Endothelial cell of umbilical vein (primary cell): ENCODE measurements at regions not wholly inside any gene's neighbourhood (a gene's known extent, or its start where the extent isn't known, plus 50 kb on each side); places are given as distances from the start of the nearest gene placed in this dataset.

Source experiments
- BruUV-seq: library from RNA; stranded (reverse); fragments of 400-500 nt; replicated peaks from 2 replicates; lab custom pipeline; 2021; lab: Mats Ljungman, UMichigan
- CTCF ChIA-PET: fragments of 300-600, 350-600 bp; sonication (Branson Sonifier 250); formaldehyde crosslinking; loops from one replicate; lab custom pipeline; 2021; ENCODE audit warnings: antibody characterized with exemption, inconsistent platforms; lab: Charles Lee
- POLR2A ChIA-PET: fragments of 300-600, 350-600 bp; sonication (Branson Sonifier 250); formaldehyde crosslinking; loops from one replicate; lab custom pipeline; 2021; ENCODE audit warnings: antibody characterized with exemption, inconsistent platforms; lab: Charles Lee
- DNase-seq: peaks from one replicate; pipeline ENCODE4 v3.0.0-alpha.2; 2011; ENCODE audit warnings: low read depth, low spot score
- FAIRE-seq: peaks from 2 replicates; lab custom pipeline; 2011; peaks lifted over from hg19 to GRCh38; lab: Jason Lieb, UNC
- H2AFZ ChIP-seq: 2 replicates; pipeline ENCODE4 v1.6.0; 2012; ENCODE audit warnings: low read depth, low read length, control low read depth, inconsistent platforms
- H3K27ac ChIP-seq: 2 replicates; pipeline ENCODE4 v1.5.1; 2011; ENCODE audit warnings: low read depth, mild to moderate bottlenecking, control low read depth, low read length, moderate library complexity; ENCODE audit not compliant: insufficient read depth
- H3K27me3 ChIP-seq, 2 experiments: 2 replicates each; pipeline versions ENCODE4 v1.6.0 to v1.6.1; 2011; ENCODE audit warnings: low read length in 2 of 2, mixed read lengths in 1 of 2; ENCODE audit not compliant: control insufficient read depth in 2 of 2, insufficient read depth in 2 of 2
- H3K36me3 ChIP-seq, 2 experiments: 2 replicates in 1 of 2; 3 replicates in 1 of 2; pipeline ENCODE4 v1.5.1; 2011; ENCODE audit warnings: low read length in 2 of 2, mild to moderate bottlenecking in 1 of 2, moderate library complexity in 1 of 2; ENCODE audit not compliant: control insufficient read depth in 2 of 2, insufficient read depth in 2 of 2; ENCODE audit errors: extremely low read depth in 1 of 2
- H3K4me1 ChIP-seq: 3 replicates; pipeline ENCODE4 v1.5.1; 2011; ENCODE audit warnings: mild to moderate bottlenecking, low read length; ENCODE audit not compliant: control insufficient read depth, insufficient read depth; ENCODE audit errors: extremely low read depth
- H3K4me2 ChIP-seq: 2 replicates; pipeline ENCODE4 v1.6.1; 2011; ENCODE audit warnings: low read length, control low read depth, mixed read lengths; ENCODE audit not compliant: insufficient read depth
- H3K4me3 ChIP-seq, 3 experiments: fragments of 200-600 bp in 1 of 3; sonication (generic), shearing (Covaris generic) in 1 of 3; replicated peaks in 1 of 3; 2 replicates each; pipeline ENCODE4 v1.5.1; 2011 to 2016; ENCODE audit warnings: control low read depth in 3 of 3, low read length in 3 of 3, mild to moderate bottlenecking in 2 of 3, inconsistent platforms in 1 of 3, low read depth in 1 of 3, moderate library complexity in 1 of 3; ENCODE audit not compliant: insufficient read depth in 1 of 3
- H3K79me2 ChIP-seq: 2 replicates; pipeline ENCODE4 v1.6.0; 2012; ENCODE audit warnings: low read length, inconsistent platforms; ENCODE audit not compliant: control insufficient read depth, insufficient read depth
- H3K9ac ChIP-seq: replicated peaks from 2 replicates; pipeline ENCODE3; 2011; ENCODE audit warnings: low read length, control low read depth; ENCODE audit not compliant: insufficient read depth; ENCODE audit errors: extremely low read depth
- H3K9me1 ChIP-seq: replicated peaks from 3 replicates; pipeline ENCODE4 v1.6.0; 2011; ENCODE audit warnings: mild to moderate bottlenecking, low read length; ENCODE audit not compliant: control insufficient read depth, insufficient read depth; ENCODE audit errors: extremely low read depth
- H3K9me3 ChIP-seq: replicated peaks from 2 replicates; pipeline ENCODE4 v1.5.1; 2012; ENCODE audit warnings: low read length, inconsistent platforms; ENCODE audit not compliant: control insufficient read depth, insufficient read depth
- H4K20me1 ChIP-seq: replicated peaks from 2 replicates; pipeline ENCODE3; 2011; ENCODE audit warnings: mild to moderate bottlenecking, low read length; ENCODE audit not compliant: control insufficient read depth, insufficient read depth; ENCODE audit errors: extremely low read depth
- EZH2 ChIP-seq: IDR thresholded peaks from 2 replicates; pipeline ENCODE4 v1.6.1; 2012; ENCODE audit warnings: borderline replicate concordance, low read depth, mild to moderate bottlenecking, moderate library complexity, low read length, inconsistent platforms; ENCODE audit not compliant: severe bottlenecking
- FOS ChIP-seq: IDR thresholded peaks from 2 replicates; pipeline ENCODE4 v1.6.1; 2011; ENCODE audit warnings: mild to moderate bottlenecking, low read length, moderate library complexity, borderline replicate concordance; ENCODE audit not compliant: insufficient read depth
- GATA2 ChIP-seq: IDR thresholded peaks from 2 replicates; pipeline ENCODE4 v1.7.0; 2011; ENCODE audit warnings: low read depth, mild to moderate bottlenecking, moderate library complexity, mixed read lengths, low read length; ENCODE audit not compliant: insufficient read length, insufficient read depth
- JUN ChIP-seq: IDR thresholded peaks from 2 replicates; pipeline ENCODE4 v1.6.1; 2011; ENCODE audit warnings: borderline replicate concordance, low read depth; ENCODE audit not compliant: insufficient read length, insufficient read depth
- MYC ChIP-seq: IDR thresholded peaks from one replicate; pipeline ENCODE4 v1.6.1; 2011; ENCODE audit warnings: mild to moderate bottlenecking, low read depth, low read length
- POLR2A ChIP-seq: IDR thresholded peaks from 2 replicates; pipeline ENCODE4 v1.6.1; 2012; ENCODE audit warnings: low read depth, mild to moderate bottlenecking, control low read depth, low read length
- POLR2AphosphoS5 ChIP-seq: IDR thresholded peaks from 2 replicates; pipeline ENCODE4 v1.6.1; 2012; ENCODE audit warnings: low read depth, mild to moderate bottlenecking, control low read depth, low read length, moderate library complexity; ENCODE audit not compliant: insufficient read depth
- dilution Hi-C: fragments of 300-500 bp; cut with MboI; formaldehyde crosslinking; loops from one replicate; pipeline ENCODE4 v1.15.0; 2019; ENCODE audit warnings: low sequenced_read_pairs; ENCODE audit not compliant: extremely low pct_ligation_motif_present
- intact Hi-C: fragments of 100-400 bp; cut with micrococcal nuclease; formaldehyde crosslinking; loops from one replicate; pipeline ENCODE4 v1.10.0; 2022
- TF ChIP-seq, protein P1 (sequence below), 2 donors: IDR thresholded peaks; 1 replicate in 1 of 2; 2 replicates in 1 of 2; pipeline ENCODE4 v1.5.1; 2011; ENCODE audit warnings: low read length in 2 of 2, mild to moderate bottlenecking in 2 of 2, moderate library complexity in 2 of 2, control low read depth in 1 of 2, inconsistent platforms in 1 of 2, low read depth in 1 of 2; ENCODE audit not compliant: insufficient read depth in 1 of 2; ENCODE audit errors: extremely low read depth in 1 of 2
- TF ChIP-seq, protein P2 (sequence below): IDR thresholded peaks from 2 replicates; pipeline ENCODE4 v1.6.1; 2011; ENCODE audit not compliant: insufficient read depth, insufficient read length

DNA sequence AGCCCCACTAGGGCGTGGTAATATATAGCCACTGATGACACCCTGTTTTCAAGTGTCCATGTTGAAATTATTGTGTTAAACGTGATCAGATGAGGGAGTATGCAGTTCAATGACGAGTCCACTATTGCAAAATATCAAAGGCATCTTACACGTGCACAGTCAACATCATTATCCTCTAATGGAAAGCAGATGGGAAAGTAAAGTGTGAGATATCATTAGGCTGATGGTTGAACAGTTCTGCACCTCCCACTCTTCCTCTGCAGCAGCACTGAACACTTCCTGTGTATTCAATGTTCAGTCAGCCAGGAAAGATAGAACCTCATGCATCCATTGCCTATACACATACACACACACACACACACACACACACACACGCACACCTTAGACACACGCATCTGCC, 431.8 kb upstream of the CCDC54 start:
- Histone ChIP-seq H3K4me2 (no peak overlapping the region), H2AFZ (no peak overlapping the region), H3K27me3 (no peaks in the 10 kb centered on the region), H3K4me3 (no peak overlapping the region), H4K20me1 (no peaks in the 10 kb centered on the region), H3K79me2 (no peaks in the 10 kb centered on the region), H3K36me3 (no peaks in the 10 kb centered on the region), H3K4me1 (no peaks in the 10 kb centered on the region), H3K9me1 (no peaks in the 10 kb centered on the region), H3K9me3 (no peaks in the 10 kb centered on the region), H3K9ac (no peak overlapping the region), H3K27ac (no peak overlapping the region)
- BruUV-seq = no TSS peak
- FAIRE-seq (no peak), DNase-seq (no peak)
- dilution Hi-C loops = no loop called here
- CTCF ChIA-PET = no interaction called here
- intact Hi-C loops = no loop called here
- TF ChIP-seq POLR2AphosphoS5 (no peak), POLR2A (no peak), FOS (no peak), JUN (no peak), MYC (no peak), EZH2 (no peak), GATA2 (no peak)
- TF ChIP-seq, protein P1, sequence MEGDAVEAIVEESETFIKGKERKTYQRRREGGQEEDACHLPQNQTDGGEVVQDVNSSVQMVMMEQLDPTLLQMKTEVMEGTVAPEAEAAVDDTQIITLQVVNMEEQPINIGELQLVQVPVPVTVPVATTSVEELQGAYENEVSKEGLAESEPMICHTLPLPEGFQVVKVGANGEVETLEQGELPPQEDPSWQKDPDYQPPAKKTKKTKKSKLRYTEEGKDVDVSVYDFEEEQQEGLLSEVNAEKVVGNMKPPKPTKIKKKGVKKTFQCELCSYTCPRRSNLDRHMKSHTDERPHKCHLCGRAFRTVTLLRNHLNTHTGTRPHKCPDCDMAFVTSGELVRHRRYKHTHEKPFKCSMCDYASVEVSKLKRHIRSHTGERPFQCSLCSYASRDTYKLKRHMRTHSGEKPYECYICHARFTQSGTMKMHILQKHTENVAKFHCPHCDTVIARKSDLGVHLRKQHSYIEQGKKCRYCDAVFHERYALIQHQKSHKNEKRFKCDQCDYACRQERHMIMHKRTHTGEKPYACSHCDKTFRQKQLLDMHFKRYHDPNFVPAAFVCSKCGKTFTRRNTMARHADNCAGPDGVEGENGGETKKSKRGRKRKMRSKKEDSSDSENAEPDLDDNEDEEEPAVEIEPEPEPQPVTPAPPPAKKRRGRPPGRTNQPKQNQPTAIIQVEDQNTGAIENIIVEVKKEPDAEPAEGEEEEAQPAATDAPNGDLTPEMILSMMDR (IDR thresholded peaks at IDR 0.05; ENCODE audit: extremely low read depth in 1 of 2, insufficient read depth in 1 of 2, low read depth in 1 of 2, low read length in 2 of 2) = no peak
- TF ChIP-seq, protein P2, sequence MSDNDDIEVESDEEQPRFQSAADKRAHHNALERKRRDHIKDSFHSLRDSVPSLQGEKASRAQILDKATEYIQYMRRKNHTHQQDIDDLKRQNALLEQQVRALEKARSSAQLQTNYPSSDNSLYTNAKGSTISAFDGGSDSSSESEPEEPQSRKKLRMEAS = no peak
- POLR2A ChIA-PET = no interaction called here
